ENCODE measurements at regions not wholly inside any gene's neighbourhood (a gene's known extent, or its start where the extent isn't known, plus 50 kb on each side); places are given as distances from the start of the nearest gene placed in this dataset.

GRCh38 chr6:71404967-71405278 is 116.3 kb downstream of the OGFRL1 start:
- POLR2A ChIA-PET: no interaction called here
- no peak overlapping the region for H3K9ac ChIP-seq (ENCODE audit: control insufficient read depth, insufficient read depth, low read length)

More at GRCh38 chr6:71404967-71405278, 116.3 kb downstream of the OGFRL1 start:
- Histone ChIP-seq H3K36me3 (ENCODE audit: control insufficient read depth in 2 of 2, insufficient read depth in 2 of 2, low read length in 1 of 2) (no peaks in the 10 kb centered on the region), H3K27ac (ENCODE audit: control insufficient read depth, insufficient read depth) (no peak overlapping the region), H2AFZ (ENCODE audit: control insufficient read depth, low read depth, low read length) (no peak overlapping the region), H3K9me3 (replicated peaks; ENCODE audit: control insufficient read depth, insufficient read depth, low read length) (no peaks in the 10 kb centered on the region; the same call in 2 of the 3 replicates), H3K4me2 (ENCODE audit: control insufficient read depth, insufficient read depth) (no peak overlapping the region), H3K4me3 (no peak overlapping the region), H3K4me1 (ENCODE audit: control insufficient read depth, insufficient read depth, low read length) (no peaks in the 10 kb centered on the region), H3K27me3 (replicated peaks in 1 of 2; ENCODE audit: control insufficient read depth in 2 of 2, insufficient read depth in 2 of 2, low read length in 1 of 2) (no peaks in the 10 kb centered on the region), H3K79me2 (ENCODE audit: control insufficient read depth, insufficient read depth, low read length) (no peaks in the 10 kb centered on the region), H4K20me1 (ENCODE audit: control insufficient read depth, insufficient read depth) (no peaks in the 10 kb centered on the region; the same call in 1 of the 2 replicates)
- in situ Hi-C loops (cut with MboI): no loop called here
- FAIRE-seq (no peak), DNase-seq (ENCODE audit: low read depth, low spot score) (no peak), ATAC-seq (no peak)
- no TSS peak for BruUV-seq (replicated peaks)
- intact Hi-C loops (cut with micrococcal nuclease; ENCODE audit: unreplicated experiment): no loop called here
- ChIA-PET CTCF (interaction anchor here (1.1 kb wide), 1 partner anchor 19 kb away, joined by 3 read pairs; no protein-coding TSS in a partner anchor), RAD21 (ENCODE audit: unreplicated experiment) (no interaction called here), SMC1A (ENCODE audit: uncharacterized antibody, unreplicated experiment) (no interaction called here)
- 0% methylated on average over 1 of the region's 1 CpG for WGBS (ENCODE audit: insufficient coverage, insufficient replicate concordance, low lambda C conversion rate, missing lambda C conversion rate)
- TF ChIP-seq, protein P1, sequence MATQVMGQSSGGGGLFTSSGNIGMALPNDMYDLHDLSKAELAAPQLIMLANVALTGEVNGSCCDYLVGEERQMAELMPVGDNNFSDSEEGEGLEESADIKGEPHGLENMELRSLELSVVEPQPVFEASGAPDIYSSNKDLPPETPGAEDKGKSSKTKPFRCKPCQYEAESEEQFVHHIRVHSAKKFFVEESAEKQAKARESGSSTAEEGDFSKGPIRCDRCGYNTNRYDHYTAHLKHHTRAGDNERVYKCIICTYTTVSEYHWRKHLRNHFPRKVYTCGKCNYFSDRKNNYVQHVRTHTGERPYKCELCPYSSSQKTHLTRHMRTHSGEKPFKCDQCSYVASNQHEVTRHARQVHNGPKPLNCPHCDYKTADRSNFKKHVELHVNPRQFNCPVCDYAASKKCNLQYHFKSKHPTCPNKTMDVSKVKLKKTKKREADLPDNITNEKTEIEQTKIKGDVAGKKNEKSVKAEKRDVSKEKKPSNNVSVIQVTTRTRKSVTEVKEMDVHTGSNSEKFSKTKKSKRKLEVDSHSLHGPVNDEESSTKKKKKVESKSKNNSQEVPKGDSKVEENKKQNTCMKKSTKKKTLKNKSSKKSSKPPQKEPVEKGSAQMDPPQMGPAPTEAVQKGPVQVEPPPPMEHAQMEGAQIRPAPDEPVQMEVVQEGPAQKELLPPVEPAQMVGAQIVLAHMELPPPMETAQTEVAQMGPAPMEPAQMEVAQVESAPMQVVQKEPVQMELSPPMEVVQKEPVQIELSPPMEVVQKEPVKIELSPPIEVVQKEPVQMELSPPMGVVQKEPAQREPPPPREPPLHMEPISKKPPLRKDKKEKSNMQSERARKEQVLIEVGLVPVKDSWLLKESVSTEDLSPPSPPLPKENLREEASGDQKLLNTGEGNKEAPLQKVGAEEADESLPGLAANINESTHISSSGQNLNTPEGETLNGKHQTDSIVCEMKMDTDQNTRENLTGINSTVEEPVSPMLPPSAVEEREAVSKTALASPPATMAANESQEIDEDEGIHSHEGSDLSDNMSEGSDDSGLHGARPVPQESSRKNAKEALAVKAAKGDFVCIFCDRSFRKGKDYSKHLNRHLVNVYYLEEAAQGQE (IDR thresholded peaks at IDR 0.05; ENCODE audit: low read depth, low read length): no peak
- no peak for TF ChIP-seq SUZ12 (IDR thresholded peaks at IDR 0.05; ENCODE audit: unreplicated experiment)
- no peak for TF ChIP-seq EGR1 (IDR thresholded peaks at IDR 0.05; ENCODE audit: borderline replicate concordance in 1 of 2, low read depth in 2 of 2, low read length in 2 of 2)
- no peak for TF ChIP-seq GABPA (IDR thresholded peaks at IDR 0.05; ENCODE audit: low read depth)
- TF ChIP-seq, protein P2, sequence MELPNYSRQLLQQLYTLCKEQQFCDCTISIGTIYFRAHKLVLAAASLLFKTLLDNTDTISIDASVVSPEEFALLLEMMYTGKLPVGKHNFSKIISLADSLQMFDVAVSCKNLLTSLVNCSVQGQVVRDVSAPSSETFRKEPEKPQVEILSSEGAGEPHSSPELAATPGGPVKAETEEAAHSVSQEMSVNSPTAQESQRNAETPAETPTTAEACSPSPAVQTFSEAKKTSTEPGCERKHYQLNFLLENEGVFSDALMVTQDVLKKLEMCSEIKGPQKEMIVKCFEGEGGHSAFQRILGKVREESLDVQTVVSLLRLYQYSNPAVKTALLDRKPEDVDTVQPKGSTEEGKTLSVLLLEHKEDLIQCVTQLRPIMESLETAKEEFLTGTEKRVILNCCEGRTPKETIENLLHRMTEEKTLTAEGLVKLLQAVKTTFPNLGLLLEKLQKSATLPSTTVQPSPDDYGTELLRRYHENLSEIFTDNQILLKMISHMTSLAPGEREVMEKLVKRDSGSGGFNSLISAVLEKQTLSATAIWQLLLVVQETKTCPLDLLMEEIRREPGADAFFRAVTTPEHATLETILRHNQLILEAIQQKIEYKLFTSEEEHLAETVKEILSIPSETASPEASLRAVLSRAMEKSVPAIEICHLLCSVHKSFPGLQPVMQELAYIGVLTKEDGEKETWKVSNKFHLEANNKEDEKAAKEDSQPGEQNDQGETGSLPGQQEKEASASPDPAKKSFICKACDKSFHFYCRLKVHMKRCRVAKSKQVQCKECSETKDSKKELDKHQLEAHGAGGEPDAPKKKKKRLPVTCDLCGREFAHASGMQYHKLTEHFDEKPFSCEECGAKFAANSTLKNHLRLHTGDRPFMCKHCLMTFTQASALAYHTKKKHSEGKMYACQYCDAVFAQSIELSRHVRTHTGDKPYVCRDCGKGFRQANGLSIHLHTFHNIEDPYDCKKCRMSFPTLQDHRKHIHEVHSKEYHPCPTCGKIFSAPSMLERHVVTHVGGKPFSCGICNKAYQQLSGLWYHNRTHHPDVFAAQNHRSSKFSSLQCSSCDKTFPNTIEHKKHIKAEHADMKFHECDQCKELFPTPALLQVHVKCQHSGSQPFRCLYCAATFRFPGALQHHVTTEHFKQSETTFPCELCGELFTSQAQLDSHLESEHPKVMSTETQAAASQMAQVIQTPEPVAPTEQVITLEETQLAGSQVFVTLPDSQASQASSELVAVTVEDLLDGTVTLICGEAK (IDR thresholded peaks at IDR 0.05; ENCODE audit: borderline replicate concordance): no peak
- no peak for TF ChIP-seq ZNF274 (IDR thresholded peaks at IDR 0.05; ENCODE audit: insufficient read depth, insufficient read length)
